IMR-90 (cell line): ENCODE measurements at regions not wholly inside any gene's neighbourhood (a gene's known extent, or its start where the extent isn't known, plus 50 kb on each side); places are given as distances from the start of the nearest gene placed in this dataset.

Experiments used
- ATAC-seq: fragments of 200-7000 bp; cut with Tn5 transposase; 2 replicates; pipeline ENCODE4 v1.9.1; 2020; ENCODE audit warnings: low read depth, mild to moderate bottlenecking, moderate library complexity
- BruUV-seq: library from RNA; stranded (reverse); fragments of 400-500 nt; replicated peaks from 2 replicates; lab custom pipeline; 2021; lab: Mats Ljungman, UMichigan
- CTCF ChIA-PET: fragments of 300-600 bp; formaldehyde crosslinking; extraction: SDS; loops from one replicate; lab custom pipeline; 2021; ENCODE audit warnings: antibody characterized with exemption; lab: Yijun Ruan, JAX
- POLR2A ChIA-PET: fragments of 300-600 bp; sonication (Branson Sonifier 250); formaldehyde crosslinking; loops from one replicate; lab custom pipeline; 2022; ENCODE audit warnings: antibody characterized with exemption; ENCODE audit not compliant: unreplicated experiment; lab: Charles Lee
- DNase-seq: peaks from one replicate; pipeline ENCODE4 v3.0.0; 2013
- H2AFZ ChIP-seq: replicated peaks from 2 replicates; pipeline ENCODE3; 2013; ENCODE audit warnings: low read length, mild to moderate bottlenecking; ENCODE audit not compliant: poor library complexity
- H2AK5ac ChIP-seq: 2 replicates; pipeline ENCODE4 v1.6.1; 2013; ENCODE audit warnings: low read depth, low read length, inconsistent platforms
- H2AK9ac ChIP-seq: replicated peaks from 2 replicates; pipeline ENCODE3; 2013; ENCODE audit warnings: mild to moderate bottlenecking, low read depth, low read length, moderate library complexity; ENCODE audit not compliant: poor library complexity
- H2BK120ac ChIP-seq: 2 replicates; pipeline ENCODE4 v1.6.1; 2013; ENCODE audit warnings: low read depth, low read length, inconsistent platforms
- H2BK15ac ChIP-seq: 3 replicates; pipeline ENCODE4 v1.6.1; 2013; ENCODE audit warnings: low read depth, low read length, inconsistent platforms
- H2BK20ac ChIP-seq: 2 replicates; pipeline ENCODE4 v1.6.1; 2013; ENCODE audit warnings: low read depth, mild to moderate bottlenecking, inconsistent platforms, low read length, moderate library complexity
- H2BK5ac ChIP-seq: 2 replicates; pipeline ENCODE4 v1.6.1; 2013; ENCODE audit warnings: mild to moderate bottlenecking, low read depth, low read length, inconsistent platforms; ENCODE audit not compliant: poor library complexity, severe bottlenecking
- H3K14ac ChIP-seq: replicated peaks from 2 replicates; pipeline ENCODE4 v1.6.1; 2013; ENCODE audit warnings: low read depth, low read length, inconsistent platforms
- H3K18ac ChIP-seq: 2 replicates; pipeline ENCODE4 v1.6.1; 2013; ENCODE audit warnings: low read depth, low read length, control low read depth
- H3K23ac ChIP-seq: 2 replicates; pipeline ENCODE4 v1.6.1; 2013; ENCODE audit warnings: low read depth, low read length, inconsistent platforms
- H3K27ac ChIP-seq: 2 replicates; pipeline ENCODE4 v1.5.1; 2013; ENCODE audit warnings: mild to moderate bottlenecking, control low read depth, low read length; ENCODE audit not compliant: insufficient read depth
- H3K27me3 ChIP-seq: 2 replicates; pipeline ENCODE4 v1.6.1; 2013; ENCODE audit warnings: low read length; ENCODE audit not compliant: control insufficient read depth, insufficient read depth
- H3K36me3 ChIP-seq: 2 replicates; pipeline ENCODE4 v1.6.1; 2013; ENCODE audit warnings: low read length, mixed read lengths; ENCODE audit not compliant: control insufficient read depth, insufficient read depth
- H3K4ac ChIP-seq: 2 replicates; pipeline ENCODE4 v1.6.1; 2013; ENCODE audit warnings: low read depth, low read length, inconsistent platforms
- H3K4me1 ChIP-seq: 2 replicates; pipeline ENCODE4 v1.6.1; 2013; ENCODE audit warnings: low read length, mixed read lengths; ENCODE audit not compliant: control insufficient read depth, insufficient read depth
- H3K4me2 ChIP-seq: 2 replicates; pipeline ENCODE4 v1.6.1; 2013; ENCODE audit warnings: low read depth, mild to moderate bottlenecking, control low read depth, low read length, moderate library complexity
- H3K4me3 ChIP-seq: 2 replicates; pipeline ENCODE4 v1.5.1; 2013; ENCODE audit warnings: low read depth, mild to moderate bottlenecking, control low read depth, low read length, moderate library complexity; ENCODE audit not compliant: insufficient read depth
- H3K56ac ChIP-seq: 2 replicates; pipeline ENCODE4 v1.6.1; 2013; ENCODE audit warnings: low read length, inconsistent platforms; ENCODE audit not compliant: insufficient read depth; ENCODE audit errors: extremely low read depth
- H3K79me1 ChIP-seq, 2 experiments: 2 replicates each; pipeline ENCODE4 v1.6.1; 2013; ENCODE audit warnings: low read length in 2 of 2, inconsistent platforms in 1 of 2, low read depth in 1 of 2
- H3K9ac ChIP-seq: 2 replicates; pipeline ENCODE4 v1.6.1; 2013; ENCODE audit warnings: low read depth, low read length, control low read depth
- H3K9me1 ChIP-seq: 2 replicates; pipeline ENCODE4 v1.6.1; 2013; ENCODE audit warnings: low read length, inconsistent platforms; ENCODE audit not compliant: insufficient read depth
- H3K9me3 ChIP-seq: 2 replicates; pipeline ENCODE4 v1.6.1; 2013; ENCODE audit warnings: low read length; ENCODE audit not compliant: control insufficient read depth, insufficient read depth
- H4K20me1 ChIP-seq: 2 replicates; pipeline ENCODE4 v1.6.1; 2013; ENCODE audit warnings: low read length, inconsistent platforms; ENCODE audit not compliant: insufficient read depth
- H4K5ac ChIP-seq: 2 replicates; pipeline ENCODE4 v1.6.1; 2013; ENCODE audit warnings: mild to moderate bottlenecking, low read depth, low read length, control low read depth
- H4K8ac ChIP-seq, 2 experiments: 2 replicates each; pipeline ENCODE4 v1.6.1; 2013; ENCODE audit warnings: low read depth in 2 of 2, low read length in 2 of 2, control low read depth in 1 of 2, inconsistent platforms in 1 of 2
- H4K91ac ChIP-seq: 2 replicates; pipeline ENCODE4 v1.6.1; 2013; ENCODE audit warnings: low read depth, low read length, inconsistent platforms; ENCODE audit not compliant: insufficient read depth
- BHLHE40 ChIP-seq: fragments of 150-350 bp; IDR thresholded peaks from 2 replicates; pipeline ENCODE4 v1.6.1; 2016; ENCODE audit warnings: mild to moderate bottlenecking, low read depth, low read length
- CEBPB ChIP-seq: IDR thresholded peaks from 2 replicates; pipeline ENCODE4 v1.6.1; 2012; ENCODE audit warnings: low read depth, low read length, improper control_type of control experiment
- CHD1 ChIP-seq: IDR thresholded peaks from 2 replicates; pipeline ENCODE4 v1.6.1; 2012; ENCODE audit warnings: low read depth, low read length, improper control_type of control experiment
- CTCF ChIP-seq: conservative IDR thresholded peaks from 2 replicates; pipeline ENCODE4 v1.5.1; 2012; ENCODE audit warnings: mild to moderate bottlenecking, low read depth, low read length, improper control_type of control experiment
- FOS ChIP-seq: fragments of 150-350 bp; IDR thresholded peaks from 2 replicates; pipeline ENCODE4 v1.6.1; 2016; ENCODE audit warnings: low read depth, low read length
- MXI1 ChIP-seq: IDR thresholded peaks from 2 replicates; pipeline ENCODE4 v1.6.1; 2012; ENCODE audit warnings: low read depth, mild to moderate bottlenecking, low read length, moderate library complexity, borderline replicate concordance
- NFE2L2 ChIP-seq: fragments of 150-350 bp; IDR thresholded peaks from 2 replicates; pipeline ENCODE4 v1.6.1; 2016; ENCODE audit warnings: low read depth, mild to moderate bottlenecking, low read length
- POLR2A ChIP-seq: IDR thresholded peaks from 2 replicates; pipeline ENCODE4 v1.6.1; 2012; ENCODE audit warnings: mild to moderate bottlenecking, low read depth, low read length
- RAD21 ChIP-seq: IDR thresholded peaks from 2 replicates; pipeline ENCODE4 v1.6.1; 2012; ENCODE audit warnings: low read length, improper control_type of control experiment
- RCOR1 ChIP-seq: IDR thresholded peaks from 2 replicates; pipeline ENCODE4 v1.6.1; 2012; ENCODE audit warnings: mild to moderate bottlenecking, low read length, improper control_type of control experiment; ENCODE audit not compliant: insufficient replicate concordance
- RFX5 ChIP-seq: IDR thresholded peaks from 2 replicates; pipeline ENCODE4 v1.8.0; 2012; ENCODE audit warnings: low read depth, mild to moderate bottlenecking, low read length, moderate library complexity
- SMC3 ChIP-seq: fragments of 150-350 bp; IDR thresholded peaks from 2 replicates; pipeline ENCODE4 v1.6.1; 2016; ENCODE audit warnings: low read depth, mild to moderate bottlenecking, antibody characterized with exemption, low read length, moderate library complexity
- USF2 ChIP-seq: fragments of 150-350 bp; IDR thresholded peaks from 2 replicates; pipeline ENCODE4 v1.6.1; 2017; ENCODE audit warnings: mild to moderate bottlenecking, antibody characterized with exemption, low read length, low read depth
- WGBS, 2 experiments: methylation state at CpG; one replicate each; pipeline versions ENCODE4 v1.1.5 to v1.1.7; 2013; ENCODE audit warnings: missing lambda C conversion rate in 2 of 2; ENCODE audit not compliant: insufficient read length in 1 of 2; ENCODE audit errors: extremely low coverage in 2 of 2; 5-methylcytosine and 5-hydroxymethylcytosine counted together
- dilution Hi-C: fragments of 300-500 bp; cut with HindIII; formaldehyde crosslinking; loops from one replicate; pipeline ENCODE4 v1.14.3; 2018; ENCODE audit warnings: low sequenced_read_pairs; ENCODE audit not compliant: unreplicated experiment
- in situ Hi-C: fragments of 300-500 bp; cut with MboI; formaldehyde crosslinking; loops from 3 replicates; pipeline ENCODE4 v1.14.3; 2019; ENCODE audit warnings: low sequenced_read_pairs, inconsistent platforms, mixed read lengths
- intact Hi-C: fragments of 100-400 bp; cut with micrococcal nuclease; formaldehyde crosslinking; loops from 2 replicates; pipeline ENCODE4 v1.10.0; 2022

DNA sequence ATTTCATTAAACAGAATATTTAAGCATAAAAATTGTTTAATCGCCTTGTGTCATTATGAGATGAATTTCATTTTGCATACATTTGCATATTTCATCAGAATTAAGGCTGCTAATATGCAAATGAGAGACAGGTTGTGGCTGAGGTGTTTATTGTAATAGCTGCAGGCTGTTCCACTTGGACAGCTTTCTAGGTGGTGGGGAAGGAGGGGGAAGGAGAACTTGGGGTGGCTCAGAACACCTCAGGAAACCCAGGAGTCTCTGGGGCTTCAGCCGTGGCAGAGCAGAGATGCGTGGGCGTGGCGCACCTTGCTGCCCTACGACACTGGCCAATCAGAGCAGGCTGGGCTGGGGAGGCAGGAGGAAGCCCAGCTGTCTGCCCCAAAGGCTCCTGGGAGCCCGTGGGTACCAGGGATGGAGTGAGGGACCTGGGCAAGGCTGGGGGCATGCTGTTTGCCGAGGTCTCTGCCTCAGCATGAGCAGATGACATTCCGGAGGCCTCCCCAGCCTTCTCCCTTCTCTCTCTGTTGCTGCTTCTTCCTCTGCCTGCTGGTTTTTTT lies 542.9 kb downstream of the MN1 start:
- no peak overlapping the region for H4K5ac ChIP-seq
- H2AK9ac ChIP-seq: no peak overlapping the region
- no peak overlapping the region for H2BK20ac ChIP-seq
- no peak overlapping the region for H3K27ac ChIP-seq
- H2AK5ac ChIP-seq: no peak overlapping the region
- H3K9me1 ChIP-seq: no peaks in the 10 kb centered on the region
- H4K20me1 ChIP-seq: no peaks in the 10 kb centered on the region
- in situ Hi-C loops: no loop called here
- ChIA-PET CTCF (no interaction called here), POLR2A (no interaction called here)
- no peaks in the 10 kb centered on the region for H3K36me3 ChIP-seq
- H3K4me2 ChIP-seq: no peak overlapping the region
- ATAC-seq (no peak), DNase-seq (no peak)
- H4K8ac ChIP-seq: no peak overlapping the region
- no peak overlapping the region for H3K4ac ChIP-seq
- no peaks in the 10 kb centered on the region for H3K4me1 ChIP-seq
- H3K14ac ChIP-seq: no peak overlapping the region
- no peaks in the 10 kb centered on the region for H3K79me1 ChIP-seq
- BruUV-seq: no TSS peak
- H3K27me3 ChIP-seq: peaks cover 16% of the 10 kb centered on the region
- no peak overlapping the region for H4K91ac ChIP-seq
- no peak for TF ChIP-seq CTCF
- TF ChIP-seq USF2: no peak
- TF ChIP-seq NFE2L2: no peak
- TF ChIP-seq SMC3: no peak
- no peak for TF ChIP-seq POLR2A
- TF ChIP-seq BHLHE40: no peak
- TF ChIP-seq RAD21: no peak
- no peak for TF ChIP-seq CEBPB
- no peak for TF ChIP-seq CHD1
- TF ChIP-seq FOS: no peak
- no peak for TF ChIP-seq RFX5
- no peak for TF ChIP-seq RCOR1
- TF ChIP-seq MXI1: no peak
- peaks cover 13% of the 10 kb centered on the region for H3K9me3 ChIP-seq
- WGBS, 2 experiments: 82% methylated on average over 5 of the region's 9 CpGs; no CpG with 5 or more reads in 1 of the 2 experiments
- dilution Hi-C loops: no loop called here
- H2BK15ac ChIP-seq: no peak overlapping the region
- intact Hi-C loops: no loop called here
- no peak overlapping the region for H2AFZ ChIP-seq
- no peak overlapping the region for H2BK5ac ChIP-seq
- no peak overlapping the region for H2BK120ac ChIP-seq
- no peak overlapping the region for H3K56ac ChIP-seq
- H3K9ac ChIP-seq: no peak overlapping the region
- no peak overlapping the region for H3K18ac ChIP-seq
- H3K4me3 ChIP-seq: no peak overlapping the region
- no peak overlapping the region for H3K23ac ChIP-seq
